KMS-11 (cell line): ENCODE measurements at regions not wholly inside any gene's neighbourhood (a gene's known extent, or its start where the extent isn't known, plus 50 kb on each side); places are given as distances from the start of the nearest gene placed in this dataset.

Source experiments
- H2AFZ ChIP-seq: fragments of 200-600 bp; sonication (generic); 2 replicates; pipeline ENCODE4 v1.6.1; 2016; ENCODE audit warnings: antibody characterized with exemption, mixed run types, low read depth
- H3K27ac ChIP-seq: fragments of 200-600 bp; sonication (generic); 2 replicates; pipeline ENCODE4 v1.6.1; 2016; ENCODE audit warnings: mild to moderate bottlenecking, mixed run types
- H3K27me3 ChIP-seq: fragments of 200-600 bp; sonication (generic); 2 replicates; pipeline ENCODE4 v1.6.1; 2017; ENCODE audit warnings: mild to moderate bottlenecking, low read depth, mixed run types, moderate library complexity; ENCODE audit not compliant: insufficient read depth
- H3K36me3 ChIP-seq: fragments of 200-600 bp; sonication (generic); 2 replicates; pipeline ENCODE4 v1.6.1; 2017; ENCODE audit warnings: mild to moderate bottlenecking, mixed run types; ENCODE audit not compliant: insufficient read depth
- H3K4me1 ChIP-seq: fragments of 200-600 bp; sonication (generic); 2 replicates; pipeline ENCODE4 v1.6.1; 2016; ENCODE audit warnings: mild to moderate bottlenecking, low read depth, mixed run types; ENCODE audit not compliant: poor library complexity, severe bottlenecking
- H3K4me2 ChIP-seq: fragments of 200-600 bp; sonication (generic); 2 replicates; pipeline ENCODE4 v1.7.0; 2016; ENCODE audit warnings: mild to moderate bottlenecking, mixed run types
- H3K4me3 ChIP-seq: fragments of 200-600 bp; sonication (generic); IDR thresholded peaks from 2 replicates; pipeline ENCODE4 v1.6.1; 2017; ENCODE audit warnings: low read depth, low read length, mixed read lengths; ENCODE audit not compliant: insufficient read depth
- H3K79me2 ChIP-seq: fragments of 200-600 bp; sonication (generic); 2 replicates; pipeline ENCODE4 v1.6.1; 2016; ENCODE audit warnings: low read depth, mixed run types; ENCODE audit not compliant: insufficient read depth
- H3K9ac ChIP-seq: fragments of 200-600 bp; sonication (generic); 2 replicates; pipeline ENCODE4 v1.6.1; 2016; ENCODE audit warnings: mild to moderate bottlenecking, mixed run types
- H4K20me1 ChIP-seq: fragments of 200-600 bp; sonication (generic); 2 replicates; pipeline ENCODE4 v1.6.1; 2016; ENCODE audit warnings: mild to moderate bottlenecking, mixed run types; ENCODE audit not compliant: insufficient read depth
- TF ChIP-seq, protein P1 (sequence below): fragments of 200-600 bp; sonication (generic); conservative IDR thresholded peaks from 2 replicates; pipeline ENCODE4 v1.6.1; 2017; ENCODE audit warnings: low read depth, mild to moderate bottlenecking, antibody characterized with exemption, low read length, moderate library complexity, mixed read lengths

DNA sequence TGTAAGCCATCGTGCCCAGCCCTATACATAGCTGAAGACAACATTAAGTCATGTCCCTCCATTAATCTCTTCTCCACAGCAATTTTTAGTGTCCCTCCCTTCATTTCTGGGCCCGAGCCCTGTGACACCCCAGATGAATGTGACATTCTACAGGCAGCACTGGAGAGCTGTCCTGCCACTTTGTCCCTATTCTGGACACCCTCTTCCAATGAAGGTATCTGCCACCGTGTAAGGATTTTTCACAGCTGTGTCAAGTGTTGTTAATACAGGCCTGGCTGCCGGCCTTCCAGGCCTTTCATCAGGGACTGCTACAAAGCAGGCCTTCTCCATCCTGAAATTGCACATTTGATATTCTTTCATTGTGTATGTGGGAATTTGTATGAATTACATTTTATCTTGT, 62.0 kb upstream of the SLC28A3 start:
- no peaks in the 10 kb centered on the region for H3K4me1 ChIP-seq
- no peak overlapping the region for H3K4me3 ChIP-seq
- H3K79me2 ChIP-seq, result no peaks in the 10 kb centered on the region
- H3K4me2 ChIP-seq, result no peak overlapping the region
- no peaks in the 10 kb centered on the region for H3K36me3 ChIP-seq
- TF ChIP-seq, protein P1, sequence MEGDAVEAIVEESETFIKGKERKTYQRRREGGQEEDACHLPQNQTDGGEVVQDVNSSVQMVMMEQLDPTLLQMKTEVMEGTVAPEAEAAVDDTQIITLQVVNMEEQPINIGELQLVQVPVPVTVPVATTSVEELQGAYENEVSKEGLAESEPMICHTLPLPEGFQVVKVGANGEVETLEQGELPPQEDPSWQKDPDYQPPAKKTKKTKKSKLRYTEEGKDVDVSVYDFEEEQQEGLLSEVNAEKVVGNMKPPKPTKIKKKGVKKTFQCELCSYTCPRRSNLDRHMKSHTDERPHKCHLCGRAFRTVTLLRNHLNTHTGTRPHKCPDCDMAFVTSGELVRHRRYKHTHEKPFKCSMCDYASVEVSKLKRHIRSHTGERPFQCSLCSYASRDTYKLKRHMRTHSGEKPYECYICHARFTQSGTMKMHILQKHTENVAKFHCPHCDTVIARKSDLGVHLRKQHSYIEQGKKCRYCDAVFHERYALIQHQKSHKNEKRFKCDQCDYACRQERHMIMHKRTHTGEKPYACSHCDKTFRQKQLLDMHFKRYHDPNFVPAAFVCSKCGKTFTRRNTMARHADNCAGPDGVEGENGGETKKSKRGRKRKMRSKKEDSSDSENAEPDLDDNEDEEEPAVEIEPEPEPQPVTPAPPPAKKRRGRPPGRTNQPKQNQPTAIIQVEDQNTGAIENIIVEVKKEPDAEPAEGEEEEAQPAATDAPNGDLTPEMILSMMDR, result no peak
- no peaks in the 10 kb centered on the region for H3K27me3 ChIP-seq
- H3K27ac ChIP-seq, result no peak overlapping the region
- H3K9ac ChIP-seq, result no peak overlapping the region
- H2AFZ ChIP-seq, result no peak overlapping the region
- no peaks in the 10 kb centered on the region for H4K20me1 ChIP-seq

DNA sequence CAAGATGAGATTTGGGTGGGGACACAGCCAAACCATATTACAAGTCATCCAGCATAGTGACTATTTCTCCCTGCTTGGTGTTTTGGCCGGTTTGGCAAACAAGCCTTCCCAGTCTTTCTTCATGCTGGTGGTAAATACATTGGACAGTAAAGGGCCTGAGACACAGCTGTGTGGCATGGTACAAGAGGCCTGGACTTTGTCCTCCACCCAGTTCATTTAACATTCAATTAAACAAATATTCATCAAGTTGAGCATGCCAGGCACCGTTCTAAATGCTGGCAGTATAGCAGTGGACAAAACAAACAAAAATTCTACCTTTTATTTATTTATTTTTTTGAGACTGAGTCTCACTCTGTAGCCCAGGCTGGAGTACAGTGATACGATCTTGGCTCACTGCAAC, 62.7 kb upstream of the SLC28A3 start:
- no peaks in the 10 kb centered on the region for H3K27me3 ChIP-seq
- H3K4me1 ChIP-seq, result no peaks in the 10 kb centered on the region
- no peaks in the 10 kb centered on the region for H4K20me1 ChIP-seq
- H3K79me2 ChIP-seq, result no peaks in the 10 kb centered on the region
- no peaks in the 10 kb centered on the region for H3K36me3 ChIP-seq
- no peak overlapping the region for H3K4me2 ChIP-seq
- TF ChIP-seq, protein P1, result no peak
- H3K4me3 ChIP-seq, result no peak overlapping the region
- H3K9ac ChIP-seq, result no peak overlapping the region
- H3K27ac ChIP-seq, result no peak overlapping the region
- no peak overlapping the region for H2AFZ ChIP-seq

- H3K27ac ChIP-seq, result no peak overlapping the region
- no peak overlapping the region for H2AFZ ChIP-seq
- no peak overlapping the region for H3K4me3 ChIP-seq
- H4K20me1 ChIP-seq, result no peaks in the 10 kb centered on the region
- H3K4me2 ChIP-seq, result no peak overlapping the region
- no peaks in the 10 kb centered on the region for H3K4me1 ChIP-seq
- H3K9ac ChIP-seq, result no peak overlapping the region
- no peaks in the 10 kb centered on the region for H3K79me2 ChIP-seq
- no peaks in the 10 kb centered on the region for H3K36me3 ChIP-seq
- H3K27me3 ChIP-seq, result no peaks in the 10 kb centered on the region
- TF ChIP-seq, protein P1, result peak; percentile 78
Observed at GRCh38 chr9:84404095-84404686, 63.6 kb upstream of the SLC28A3 start.

DNA sequence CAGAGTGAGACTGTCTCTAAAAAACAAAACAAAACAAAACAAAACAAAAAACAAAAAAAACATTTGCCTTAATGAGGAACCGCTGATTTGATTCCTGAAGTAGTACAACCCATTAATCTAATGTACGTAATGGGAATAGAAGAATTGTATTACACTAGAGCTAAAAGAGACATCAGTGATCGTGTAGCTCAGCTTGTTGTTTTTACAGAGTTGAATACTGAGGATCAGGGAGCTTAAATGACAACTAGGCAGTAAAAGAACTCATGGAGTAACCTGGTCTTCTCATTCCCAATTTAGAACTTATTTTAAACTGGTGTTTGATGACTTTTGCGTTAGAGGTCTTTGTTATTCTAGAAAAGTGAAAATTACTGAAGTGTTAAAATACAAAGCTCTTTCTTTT, 65.1 kb upstream of the SLC28A3 start:
- Histone ChIP-seq H3K79me2 (no peaks in the 10 kb centered on the region), H3K27ac (no peak overlapping the region), H2AFZ (no peak overlapping the region), H3K4me1 (no peaks in the 10 kb centered on the region), H3K27me3 (no peaks in the 10 kb centered on the region), H3K4me2 (no peak overlapping the region), H3K36me3 (no peaks in the 10 kb centered on the region), H3K4me3 (no peak overlapping the region), H4K20me1 (no peaks in the 10 kb centered on the region), H3K9ac (no peak overlapping the region)
- TF ChIP-seq, protein P1, result no peak
